Activated CD4-positive, CD25-positive, alpha-beta regulatory T cell treated with anti-CD3 and anti-CD28 coated beads, Interleukin-2, amount 50 U/mL, for 16 hours (primary cell): ENCODE measurements at regions not wholly inside any gene's neighbourhood (a gene's known extent, or its start where the extent isn't known, plus 50 kb on each side); places are given as distances from the start of the nearest gene placed in this dataset.
"Not testable (repeated sequence)": the region's sequence is repeated elsewhere in the genome, so short reads cannot be mapped to it uniquely, and the experiment has no call there.

Experiments used
- DNase-seq: peaks from one replicate; pipeline ENCODE4 v3.0.0-alpha.2; 2020; ENCODE audit warnings: low read depth, low spot score

DNA sequence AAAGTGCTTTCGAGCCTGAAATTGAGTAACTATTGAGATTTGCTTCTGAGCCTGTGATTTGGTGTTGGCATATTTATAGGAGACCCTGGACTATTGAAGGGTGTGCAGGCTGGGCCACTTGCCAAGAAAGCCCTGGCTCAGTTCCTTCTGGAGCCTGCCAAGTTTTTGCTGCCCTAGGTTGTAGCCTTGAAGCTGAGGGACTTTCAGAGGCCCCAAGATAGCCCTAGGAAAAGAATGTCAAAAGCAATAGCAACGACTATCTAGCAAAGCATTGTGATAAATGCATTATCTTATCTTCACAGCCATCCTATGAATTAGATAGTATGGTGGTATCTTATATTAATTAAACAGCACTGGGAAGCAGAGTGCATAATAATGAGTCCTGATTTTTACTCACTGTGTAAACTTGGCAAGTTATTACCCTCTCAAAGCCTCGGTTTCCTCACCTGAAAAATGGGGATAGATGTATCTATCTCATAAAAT lies 473.7 kb upstream of the PODXL start:
- DNase-seq, result no peak

DNA sequence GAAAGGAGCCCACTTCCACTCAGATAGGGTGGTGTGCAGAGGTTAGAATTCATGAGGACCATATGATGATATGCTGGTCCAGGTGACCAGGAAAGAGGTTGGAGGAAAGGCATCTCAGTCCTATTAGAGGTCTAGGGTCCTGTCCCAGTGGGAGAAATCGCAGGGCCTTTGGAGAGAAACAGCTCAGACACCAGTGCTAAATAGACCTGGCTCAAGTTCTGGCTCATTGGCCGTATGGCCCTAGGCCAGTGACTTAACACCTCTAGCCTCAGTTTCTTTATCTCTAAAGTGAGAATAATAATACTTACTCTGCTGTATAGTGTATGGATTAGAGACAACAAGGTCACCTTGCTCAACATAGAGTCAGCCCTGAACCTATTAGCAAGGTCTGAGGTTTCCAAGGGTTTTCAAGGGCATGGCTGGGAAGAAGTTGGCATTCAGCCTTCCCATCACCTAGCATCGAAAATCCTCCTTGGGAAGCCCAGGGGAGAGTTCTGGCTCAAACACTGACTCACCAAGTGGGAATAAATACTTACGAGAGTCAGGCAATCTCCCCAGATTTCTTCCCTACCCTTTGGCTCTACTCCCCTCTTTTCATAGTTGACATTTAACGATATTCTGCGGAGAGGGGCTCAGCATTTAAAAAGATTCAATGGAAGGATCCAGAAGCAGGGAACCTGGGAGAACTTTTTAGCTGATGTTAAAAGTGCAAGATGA lies 473.1 kb upstream of the PODXL start:
- DNase-seq, result no peak

DNA sequence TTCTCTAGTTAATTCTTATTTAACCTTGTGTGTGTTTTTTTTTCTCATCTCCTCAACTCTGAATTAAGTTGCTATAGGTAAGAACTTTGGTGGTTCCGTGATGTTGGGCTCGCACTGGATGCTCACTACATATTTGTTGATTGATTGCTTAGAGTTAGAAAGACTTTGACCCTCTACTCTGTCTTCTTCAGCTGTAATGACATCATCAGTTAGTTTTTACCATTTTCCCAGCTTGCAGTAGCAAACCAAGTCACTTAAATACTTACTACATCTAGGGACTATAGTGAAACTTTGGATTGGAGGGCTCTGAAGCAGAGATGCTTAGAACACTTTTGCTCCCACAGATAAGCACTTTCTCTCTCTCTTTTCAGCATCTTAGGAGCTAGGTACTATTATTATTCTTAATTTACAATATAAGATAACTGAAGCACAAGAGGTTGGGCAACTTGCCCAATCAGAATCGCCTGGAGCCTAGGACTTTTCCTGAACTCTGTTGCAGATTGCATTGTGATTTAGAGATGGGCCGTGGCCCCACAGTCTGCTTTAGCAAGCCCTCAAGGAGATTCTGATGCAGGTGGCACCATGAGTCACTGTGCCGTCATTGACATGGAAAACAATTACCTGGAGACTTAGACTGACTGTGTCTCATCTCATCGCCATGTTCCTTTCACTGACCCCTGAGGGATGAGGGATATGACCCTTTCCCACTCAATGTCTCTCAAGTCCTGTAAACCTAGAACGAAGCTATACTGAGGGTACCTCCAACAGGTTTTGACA lies 471.9 kb upstream of the PODXL start:
- DNase-seq, result no peak

- DNase-seq, result no peak
Measured at GRCh38 chr7:132024290-132024689, 467.9 kb upstream of the PODXL start.

- no peak for DNase-seq
Measured at GRCh38 chr7:132023466-132023865, 467.0 kb upstream of the PODXL start.

DNA sequence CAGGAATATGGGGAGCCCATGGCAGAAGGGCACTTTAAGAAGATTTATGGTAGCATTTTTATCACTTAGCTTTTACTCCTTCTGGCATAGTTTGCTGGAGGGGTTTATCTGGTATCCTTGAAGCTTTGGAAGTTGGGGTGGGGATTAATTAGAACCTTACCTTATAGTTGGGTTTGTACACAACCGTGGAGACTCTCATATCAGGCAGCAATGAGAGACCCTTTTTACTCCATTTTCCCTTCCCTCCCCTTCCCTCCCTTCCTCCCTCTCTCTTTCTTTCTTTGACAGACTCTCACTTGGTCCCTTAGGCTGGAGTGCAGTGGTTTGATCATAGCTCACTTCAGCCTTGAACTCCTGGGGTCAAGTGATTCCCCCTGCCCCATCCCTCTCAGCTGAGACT lies 465.8 kb upstream of the PODXL start:
- DNase-seq, result no peak

DNA sequence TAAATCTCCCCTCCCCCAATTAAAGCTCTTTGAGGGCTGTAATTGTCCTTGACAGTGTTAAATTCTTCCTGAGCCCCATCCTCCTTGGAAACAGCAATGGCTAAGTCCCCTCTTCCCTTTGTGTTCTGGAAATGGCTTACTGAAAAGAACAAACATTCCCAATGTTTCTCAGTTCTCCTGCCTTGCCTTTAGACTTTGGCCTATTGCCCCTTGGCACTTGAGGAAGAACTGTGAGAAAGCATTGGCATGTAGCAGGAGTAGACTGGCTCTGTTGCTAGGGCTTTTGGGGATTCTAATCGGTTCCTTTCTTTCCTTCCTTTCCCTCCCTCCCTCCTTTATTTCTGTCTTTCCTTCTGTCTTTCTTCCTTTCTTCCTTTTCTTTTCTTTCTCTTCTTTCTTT lies 463.3 kb upstream of the PODXL start:
- DNase-seq, result no peak

DNA sequence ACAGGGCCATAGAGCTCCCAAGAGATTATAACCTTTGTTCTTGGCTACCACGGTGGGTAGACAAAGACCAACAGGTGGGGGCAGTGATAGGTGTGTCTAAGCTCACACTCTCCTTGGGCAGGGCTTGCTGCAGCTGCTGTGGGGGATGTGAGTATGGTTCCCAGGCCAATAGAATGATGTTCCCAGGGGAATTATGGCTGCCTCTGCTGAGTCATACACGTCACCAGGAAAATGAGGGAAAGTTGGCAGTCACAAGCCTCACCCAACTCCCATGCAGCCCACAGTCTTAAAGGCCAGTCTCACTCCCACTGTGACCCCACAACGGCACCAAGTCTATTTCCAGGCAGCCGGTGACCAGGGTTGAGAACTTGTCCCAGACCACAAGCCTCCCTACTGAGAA lies 453.4 kb upstream of the PODXL start:
- DNase-seq, result no peak

GRCh38 chr7:132004529-132004928 lies 448.1 kb upstream of the PODXL start:
- DNase-seq, result no peak

GRCh38 chr7:132002343-132002968 lies 446.0 kb upstream of the PODXL start:
- DNase-seq, result no peak

DNA sequence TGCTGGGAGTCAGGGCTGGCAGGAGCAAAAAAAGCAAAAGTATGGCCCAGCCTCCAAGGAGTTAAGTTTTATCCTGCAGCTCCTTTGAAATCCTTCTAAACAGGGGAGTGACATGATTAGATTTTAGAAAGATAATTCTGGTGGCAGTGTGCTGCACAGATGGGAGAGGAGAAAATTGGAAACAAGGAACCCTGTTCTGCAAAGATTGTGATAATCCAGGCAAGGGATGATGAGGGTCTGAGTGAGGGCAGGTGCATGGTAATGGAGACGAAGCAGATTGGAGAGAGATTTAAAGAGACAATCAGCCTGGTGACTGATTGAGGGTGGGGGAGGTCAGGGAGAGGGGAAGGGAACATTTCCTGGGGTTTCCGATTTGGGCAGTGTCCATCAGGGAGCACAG lies 444.7 kb upstream of the PODXL start:
- DNase-seq, result no peak

DNA sequence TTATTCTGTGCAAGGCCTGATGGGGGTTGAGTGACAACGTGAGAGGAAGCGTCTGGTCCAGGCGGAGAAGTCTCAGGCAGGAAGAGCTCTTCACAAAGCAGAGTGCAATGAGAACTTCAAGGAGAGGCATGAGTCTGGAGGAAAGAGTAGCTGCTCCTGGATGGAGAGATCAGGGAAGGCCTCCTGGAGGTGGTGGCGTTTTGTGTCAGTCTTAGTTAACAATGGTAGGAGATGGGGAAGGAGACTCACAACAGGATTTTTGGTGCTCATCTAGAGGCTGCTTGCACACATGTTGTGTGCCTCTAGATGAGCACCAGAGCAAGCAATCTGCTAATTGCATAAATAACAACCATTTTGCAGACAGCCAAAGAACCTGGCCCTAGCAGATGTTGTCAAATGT lies 442.8 kb upstream of the PODXL start:
- DNase-seq, result no peak

- DNase-seq, result no peak
Measured at GRCh38 chr7:131995324-131995723, 438.9 kb upstream of the PODXL start.

GRCh38 chr7:131981069-131981468 lies 424.6 kb upstream of the PODXL start:
- not testable (repeated sequence) for DNase-seq

- not testable (repeated sequence) for DNase-seq
Measured at GRCh38 chr7:131978118-131978517, 421.7 kb upstream of the PODXL start.

GRCh38 chr7:131976411-131976810 lies 420.0 kb upstream of the PODXL start:
- no peak for DNase-seq

DNA sequence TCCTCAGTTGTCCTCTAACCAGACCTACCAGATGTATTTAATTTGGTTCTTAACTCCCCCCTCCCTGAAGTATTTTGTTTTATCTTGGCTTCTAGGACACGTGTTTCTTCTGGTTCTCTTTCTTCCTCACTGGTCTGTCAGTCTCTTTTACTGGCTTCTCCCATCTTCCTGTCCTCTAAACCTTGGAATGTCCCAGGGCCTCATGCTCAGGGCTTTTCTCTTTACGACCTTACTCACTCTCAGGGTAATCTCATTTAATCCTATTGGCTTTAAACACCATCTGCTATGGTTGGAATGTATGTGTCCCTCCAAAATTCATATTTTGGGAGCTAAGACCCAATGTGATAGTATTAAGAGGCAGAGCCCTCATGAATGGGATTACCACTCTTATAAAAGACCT lies 418.2 kb upstream of the PODXL start:
- DNase-seq, result no peak

GRCh38 chr7:131972251-131972650 lies 415.8 kb upstream of the PODXL start:
- DNase-seq, result no peak

GRCh38 chr7:131970602-131971001 lies 414.2 kb upstream of the PODXL start:
- no peak for DNase-seq

DNA sequence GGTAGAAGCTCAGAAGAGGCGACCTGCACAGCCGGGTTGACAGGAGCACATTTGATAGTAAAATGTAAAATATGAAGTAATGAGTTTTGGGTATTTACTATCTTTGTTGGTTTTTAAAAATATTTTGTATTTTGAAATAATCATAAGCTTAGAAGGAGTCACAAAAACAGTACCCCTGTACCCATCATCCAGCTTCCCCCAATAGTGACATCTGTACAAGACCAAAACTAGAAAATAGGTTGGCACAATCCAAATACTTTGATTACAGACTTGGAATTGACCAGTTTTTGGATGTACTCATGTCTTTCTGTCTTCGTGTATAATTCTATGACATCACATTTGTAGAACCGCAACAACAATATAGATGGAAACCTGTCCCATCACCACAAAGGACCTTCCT lies 413.1 kb upstream of the PODXL start:
- DNase-seq, result no peak

DNA sequence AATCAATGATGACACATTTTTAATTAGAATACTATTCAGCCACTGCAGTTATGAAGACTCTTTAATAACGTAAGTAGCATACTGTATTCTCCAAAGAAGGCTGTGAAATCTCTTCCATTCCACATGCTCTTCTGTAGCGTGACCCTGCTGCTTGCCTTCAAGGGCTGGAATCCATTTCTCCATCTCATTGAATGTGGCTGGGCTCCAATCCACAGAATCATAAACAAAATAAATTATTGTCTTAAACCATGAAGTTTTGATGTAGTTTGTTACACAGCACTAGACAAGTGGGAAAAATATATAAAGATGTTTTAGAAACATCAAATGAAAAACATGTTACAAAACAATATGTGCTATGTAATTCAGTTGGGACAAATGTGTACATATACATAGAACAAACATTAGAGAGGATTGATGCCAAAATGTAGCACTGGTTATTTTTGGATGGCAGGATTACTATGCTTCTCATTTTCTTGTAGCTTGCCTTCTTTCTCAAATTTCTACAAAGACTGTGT lies 410.8 kb upstream of the PODXL start:
- no peak for DNase-seq

DNA sequence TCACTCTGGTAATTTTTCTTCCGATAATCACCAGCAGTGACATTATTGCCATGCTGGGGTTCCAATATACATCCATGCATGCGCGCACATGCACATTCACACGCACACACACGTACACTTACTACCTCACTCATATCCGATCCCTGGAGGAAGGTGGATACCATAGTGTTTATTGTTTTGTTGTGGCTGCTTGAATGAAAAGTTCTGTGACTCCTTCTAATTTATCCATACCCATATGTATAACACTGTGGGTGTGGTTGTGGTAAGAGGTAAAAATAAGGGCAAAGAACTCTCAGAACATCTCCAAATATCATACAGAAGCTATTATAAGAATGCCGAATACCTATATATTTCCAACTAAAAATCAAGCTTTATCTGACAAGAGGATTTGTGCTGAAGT lies 407.8 kb upstream of the PODXL start:
- DNase-seq, result no peak
